ENCODE measurements at regions not wholly inside any gene's neighbourhood (a gene's known extent, or its start where the extent isn't known, plus 50 kb on each side); places are given as distances from the start of the nearest gene placed in this dataset.
"Not testable (repeated sequence)": the region's sequence is repeated elsewhere in the genome, so short reads cannot be mapped to it uniquely, and the experiment has no call there.

- TF ChIP-seq CTCF (IDR thresholded peaks at IDR 0.05); EP300 (IDR thresholded peaks at IDR 0.05; ENCODE audit: low read depth); POLR2A (IDR thresholded peaks at IDR 0.05): not testable (repeated sequence)
Measured at GRCh38 chr21:9033295-9033694, 1488.1 kb upstream of the TPTE start.
